ENCODE measurements at regions not wholly inside any gene's neighbourhood (a gene's known extent, or its start where the extent isn't known, plus 50 kb on each side); places are given as distances from the start of the nearest gene placed in this dataset.

GRCh38 chr7:113232885-113233284 lies 114.5 kb upstream of the SMIM30 start:
- no peak for DNase-seq
- no peak overlapping the region for H3K23ac ChIP-seq (ENCODE audit: low read length in 2 of 2)
- no peak overlapping the region for H2BK15ac ChIP-seq (ENCODE audit: low read depth, poor library complexity, severe bottlenecking)
- H3K14ac ChIP-seq (ENCODE audit: low read length in 2 of 2) = no peak overlapping the region
- no peak overlapping the region for H2AK5ac ChIP-seq (ENCODE audit: low read length, severe bottlenecking)
- WGBS = no CpG with 5 or more reads among the region's 2 CpGs
- no peak overlapping the region for H3K4me3 ChIP-seq (ENCODE audit: insufficient read depth in 1 of 2, low read depth in 1 of 2, low read length in 2 of 2)
- no peak overlapping the region for H2BK5ac ChIP-seq (ENCODE audit: low read depth, low read length, poor library complexity, severe bottlenecking)
- no peaks in the 10 kb centered on the region for H3K79me1 ChIP-seq (replicated peaks; ENCODE audit: low read length, poor library complexity, severe bottlenecking)
- H3K18ac ChIP-seq (ENCODE audit: low read depth in 1 of 2, low read length in 2 of 2) = no peak overlapping the region
- H3K9ac ChIP-seq (ENCODE audit: low read length) = no peak overlapping the region
- no peak overlapping the region for H2BK120ac ChIP-seq (ENCODE audit: low read depth, low read length)
- H2BK12ac ChIP-seq (ENCODE audit: low read length in 2 of 2) = no peak overlapping the region
- H3K4me1 ChIP-seq (ENCODE audit: control insufficient read depth, insufficient read depth, low read depth, low read length) = no peaks in the 10 kb centered on the region
- no peaks in the 10 kb centered on the region for H3K36me3 ChIP-seq (ENCODE audit: control insufficient read depth in 1 of 2, insufficient read depth in 2 of 2, low read depth in 1 of 2, low read length in 2 of 2)
- H3K27ac ChIP-seq (ENCODE audit: low read length, poor library complexity, severe bottlenecking) = no peak overlapping the region
- H2AFZ ChIP-seq (ENCODE audit: low read depth, low read length) = no peak overlapping the region
- no peak overlapping the region for H3K4ac ChIP-seq (ENCODE audit: low read depth in 1 of 2, low read length in 2 of 2)
- no peak overlapping the region for H4K91ac ChIP-seq (ENCODE audit: low read length)
- peaks cover 7% of the 10 kb centered on the region for H3K9me3 ChIP-seq (ENCODE audit: control insufficient read depth, low read length)
- H4K8ac ChIP-seq (ENCODE audit: low read length) = no peak overlapping the region
- no peak overlapping the region for H3K4me2 ChIP-seq (ENCODE audit: low read length, poor library complexity, severe bottlenecking)
- H3K27me3 ChIP-seq (ENCODE audit: control insufficient read depth in 1 of 2, insufficient read depth in 1 of 2, low read length in 2 of 2) = no peaks in the 10 kb centered on the region

- Histone ChIP-seq H4K8ac (ENCODE audit: low read length) (no peak overlapping the region), H2BK5ac (ENCODE audit: low read depth, low read length, poor library complexity, severe bottlenecking) (no peak overlapping the region), H2BK120ac (ENCODE audit: low read depth, low read length) (no peak overlapping the region), H3K27ac (ENCODE audit: low read length, poor library complexity, severe bottlenecking) (no peak overlapping the region), H3K4ac (ENCODE audit: low read depth in 1 of 2, low read length in 2 of 2) (no peak overlapping the region), H3K14ac (ENCODE audit: low read length in 2 of 2) (no peak overlapping the region), H2AK5ac (ENCODE audit: low read length, severe bottlenecking) (no peak overlapping the region), H2BK15ac (ENCODE audit: low read depth, poor library complexity, severe bottlenecking) (no peak overlapping the region), H3K4me1 (ENCODE audit: control insufficient read depth, insufficient read depth, low read depth, low read length) (no peaks in the 10 kb centered on the region), H2AFZ (ENCODE audit: low read depth, low read length) (no peak overlapping the region), H3K4me2 (ENCODE audit: low read length, poor library complexity, severe bottlenecking) (no peak overlapping the region), H3K4me3 (ENCODE audit: insufficient read depth in 1 of 2, low read depth in 1 of 2, low read length in 2 of 2) (no peak overlapping the region), H3K9me3 (ENCODE audit: control insufficient read depth, low read length) (peaks cover 17% of the 10 kb centered on the region), H4K91ac (ENCODE audit: low read length) (no peak overlapping the region), H3K79me1 (replicated peaks; ENCODE audit: low read length, poor library complexity, severe bottlenecking) (no peaks in the 10 kb centered on the region), H3K36me3 (ENCODE audit: control insufficient read depth in 1 of 2, insufficient read depth in 2 of 2, low read depth in 1 of 2, low read length in 2 of 2) (no peaks in the 10 kb centered on the region), H3K18ac (ENCODE audit: low read depth in 1 of 2, low read length in 2 of 2) (no peak overlapping the region), H2BK12ac (ENCODE audit: low read length in 2 of 2) (no peak overlapping the region), H3K27me3 (ENCODE audit: control insufficient read depth in 1 of 2, insufficient read depth in 1 of 2, low read length in 2 of 2) (no peaks in the 10 kb centered on the region), H3K23ac (ENCODE audit: low read length in 2 of 2) (no peak overlapping the region), H3K9ac (ENCODE audit: low read length) (no peak overlapping the region)
- 47% methylated on average over 2 of the region's 2 CpGs for WGBS
- DNase-seq = no peak
Measured at GRCh38 chr7:113230691-113231090, 112.3 kb upstream of the SMIM30 start.

- Histone ChIP-seq H2BK5ac (ENCODE audit: low read depth, low read length, poor library complexity, severe bottlenecking) (no peak overlapping the region), H3K14ac (ENCODE audit: low read length in 2 of 2) (no peak overlapping the region), H3K79me1 (replicated peaks; ENCODE audit: low read length, poor library complexity, severe bottlenecking) (no peaks in the 10 kb centered on the region), H3K23ac (ENCODE audit: low read length in 2 of 2) (no peak overlapping the region), H2BK120ac (ENCODE audit: low read depth, low read length) (no peak overlapping the region), H2AFZ (ENCODE audit: low read depth, low read length) (no peak overlapping the region), H3K18ac (ENCODE audit: low read depth in 1 of 2, low read length in 2 of 2) (no peak overlapping the region), H3K4me3 (ENCODE audit: insufficient read depth in 1 of 2, low read depth in 1 of 2, low read length in 2 of 2) (no peak overlapping the region), H3K27me3 (ENCODE audit: control insufficient read depth in 1 of 2, insufficient read depth in 1 of 2, low read length in 2 of 2) (no peaks in the 10 kb centered on the region), H2BK12ac (ENCODE audit: low read length in 2 of 2) (no peak overlapping the region), H3K4ac (ENCODE audit: low read depth in 1 of 2, low read length in 2 of 2) (no peak overlapping the region), H3K9ac (ENCODE audit: low read length) (no peak overlapping the region), H3K4me1 (ENCODE audit: control insufficient read depth, insufficient read depth, low read depth, low read length) (no peaks in the 10 kb centered on the region), H3K36me3 (ENCODE audit: control insufficient read depth in 1 of 2, insufficient read depth in 2 of 2, low read depth in 1 of 2, low read length in 2 of 2) (no peaks in the 10 kb centered on the region), H3K4me2 (ENCODE audit: low read length, poor library complexity, severe bottlenecking) (no peak overlapping the region), H3K9me3 (ENCODE audit: control insufficient read depth, low read length) (no peaks in the 10 kb centered on the region), H4K8ac (ENCODE audit: low read length) (no peak overlapping the region), H3K27ac (ENCODE audit: low read length, poor library complexity, severe bottlenecking) (no peak overlapping the region), H4K91ac (ENCODE audit: low read length) (no peak overlapping the region), H2BK15ac (ENCODE audit: low read depth, poor library complexity, severe bottlenecking) (no peak overlapping the region), H2AK5ac (ENCODE audit: low read length, severe bottlenecking) (no peak overlapping the region)
- 67% methylated on average over 2 of the region's 4 CpGs for WGBS
- no peak for DNase-seq
Measured at GRCh38 chr7:113217314-113217713, 99.0 kb upstream of the SMIM30 start.

GRCh38 chr7:113216038-113216437 lies 97.7 kb upstream of the SMIM30 start:
- H2AFZ ChIP-seq (ENCODE audit: low read depth, low read length) = no peak overlapping the region
- no peak overlapping the region for H3K4me3 ChIP-seq (ENCODE audit: insufficient read depth in 1 of 2, low read depth in 1 of 2, low read length in 2 of 2)
- no peaks in the 10 kb centered on the region for H3K79me1 ChIP-seq (replicated peaks; ENCODE audit: low read length, poor library complexity, severe bottlenecking)
- no peak overlapping the region for H2BK5ac ChIP-seq (ENCODE audit: low read depth, low read length, poor library complexity, severe bottlenecking)
- no CpG with 5 or more reads among the region's 1 CpG for WGBS
- H2BK15ac ChIP-seq (ENCODE audit: low read depth, poor library complexity, severe bottlenecking) = no peak overlapping the region
- no peaks in the 10 kb centered on the region for H3K9me3 ChIP-seq (ENCODE audit: control insufficient read depth, low read length)
- no peak overlapping the region for H4K91ac ChIP-seq (ENCODE audit: low read length)
- H3K27me3 ChIP-seq (ENCODE audit: control insufficient read depth in 1 of 2, insufficient read depth in 1 of 2, low read length in 2 of 2) = no peaks in the 10 kb centered on the region
- H2BK120ac ChIP-seq (ENCODE audit: low read depth, low read length) = no peak overlapping the region
- H3K9ac ChIP-seq (ENCODE audit: low read length) = no peak overlapping the region
- H3K4ac ChIP-seq (ENCODE audit: low read depth in 1 of 2, low read length in 2 of 2) = no peak overlapping the region
- H2AK5ac ChIP-seq (ENCODE audit: low read length, severe bottlenecking) = no peak overlapping the region
- no peak overlapping the region for H4K8ac ChIP-seq (ENCODE audit: low read length)
- H3K4me1 ChIP-seq (ENCODE audit: control insufficient read depth, insufficient read depth, low read depth, low read length) = no peaks in the 10 kb centered on the region
- no peak overlapping the region for H2BK12ac ChIP-seq (ENCODE audit: low read length in 2 of 2)
- no peak overlapping the region for H3K23ac ChIP-seq (ENCODE audit: low read length in 2 of 2)
- H3K36me3 ChIP-seq (ENCODE audit: control insufficient read depth in 1 of 2, insufficient read depth in 2 of 2, low read depth in 1 of 2, low read length in 2 of 2) = no peaks in the 10 kb centered on the region
- H3K14ac ChIP-seq (ENCODE audit: low read length in 2 of 2) = no peak overlapping the region
- no peak overlapping the region for H3K18ac ChIP-seq (ENCODE audit: low read depth in 1 of 2, low read length in 2 of 2)
- no peak overlapping the region for H3K27ac ChIP-seq (ENCODE audit: low read length, poor library complexity, severe bottlenecking)
- no peak overlapping the region for H3K4me2 ChIP-seq (ENCODE audit: low read length, poor library complexity, severe bottlenecking)
- no peak for DNase-seq
